HCT116 (cell line): ENCODE measurements at regions not wholly inside any gene's neighbourhood (a gene's known extent, or its start where the extent isn't known, plus 50 kb on each side); places are given as distances from the start of the nearest gene placed in this dataset.

Source experiments
- CTCF ChIP-seq, 3 experiments: fragments of 200-600 bp in 1 of 3; sonication (generic) in 1 of 3; IDR thresholded peaks in 2 of 3; conservative IDR thresholded peaks in 1 of 3; 2 replicates each; pipeline ENCODE4 v1.5.1; 2012 to 2017; ENCODE audit warnings: low read depth in 2 of 3, low read length in 2 of 3, antibody characterized with exemption in 1 of 3, borderline replicate concordance in 1 of 3, control low read depth in 1 of 3, mild to moderate bottlenecking in 1 of 3, mixed read lengths in 1 of 3, mixed run types in 1 of 3, moderate library complexity in 1 of 3; ENCODE audit not compliant: insufficient read depth in 1 of 3
- EZH2 ChIP-seq: fragments of 200-600 bp; sonication (generic); IDR thresholded peaks from 2 replicates; pipeline ENCODE4 v1.6.1; 2017; ENCODE audit warnings: antibody characterized with exemption, mixed run types
- EZH2phosphoT487 ChIP-seq: fragments of 200-600 bp; IDR thresholded peaks from 2 replicates; pipeline ENCODE4 v1.6.1; 2018; ENCODE audit warnings: antibody characterized with exemption, borderline replicate concordance
- JUND ChIP-seq: IDR thresholded peaks from 2 replicates; pipeline ENCODE4 v1.6.1; 2012
- POLR2A ChIP-seq: IDR thresholded peaks from 2 replicates; pipeline ENCODE4 v1.7.0; 2011; ENCODE audit warnings: borderline replicate concordance; ENCODE audit not compliant: insufficient read depth, insufficient read length; ENCODE audit errors: extremely low read depth
- POLR2AphosphoS5 ChIP-seq: IDR thresholded peaks from 2 replicates; pipeline ENCODE4 v1.6.1; 2011; ENCODE audit warnings: mild to moderate bottlenecking, low read depth, low read length, moderate library complexity
- SIN3A ChIP-seq: IDR thresholded peaks from 2 replicates; pipeline ENCODE4 v1.6.1; 2012; ENCODE audit warnings: low read depth
- TCF7L2 ChIP-seq: IDR thresholded peaks from 2 replicates; pipeline ENCODE4 v1.7.0; 2011; ENCODE audit warnings: borderline replicate concordance, inconsistent platforms; ENCODE audit not compliant: insufficient read depth, insufficient read length; ENCODE audit errors: extremely low read depth
- ZBTB33 ChIP-seq: IDR thresholded peaks from 2 replicates; pipeline ENCODE4 v1.6.1; 2011; ENCODE audit warnings: mild to moderate bottlenecking, low read length, moderate library complexity; ENCODE audit not compliant: insufficient replicate concordance; ENCODE audit errors: extremely low read depth
- ZFX ChIP-seq: fragments of 450-650 bp; IDR thresholded peaks from 2 replicates; pipeline ENCODE4 v1.6.1; 2017
- ZNF274 ChIP-seq: fragments of 200-500 bp; sonication (Bioruptor generic); IDR thresholded peaks from 2 replicates; pipeline ENCODE4 v1.6.1; 2014; ENCODE audit warnings: mild to moderate bottlenecking, low read depth, low read length, inconsistent platforms

- TF ChIP-seq EZH2phosphoT487 = no peak
- TF ChIP-seq CTCF (IDR thresholded peaks at IDR 0.05 in 2 of 3, conservative IDR thresholded peaks at IDR 0.05 in 1 of 3; ENCODE audit: borderline replicate concordance in 1 of 3, insufficient read depth in 1 of 3, low read depth in 2 of 3, low read length in 2 of 3) = no peak
- TF ChIP-seq POLR2A = no peak
- TF ChIP-seq TCF7L2 = no peak
- TF ChIP-seq JUND = no peak
- no peak for TF ChIP-seq ZFX
- TF ChIP-seq POLR2AphosphoS5 = no peak
- no peak for TF ChIP-seq ZBTB33
- no peak for TF ChIP-seq SIN3A
- TF ChIP-seq EZH2 = no peak
- TF ChIP-seq ZNF274 = no peak
Measured at GRCh38 chr3:8345398-8345797, 156.2 kb upstream of the LMCD1 start.
